SJSA1 (cell line): ENCODE measurements at regions not wholly inside any gene's neighbourhood (a gene's known extent, or its start where the extent isn't known, plus 50 kb on each side); places are given as distances from the start of the nearest gene placed in this dataset.

Experiments used
- DNase-seq, 2 experiments: peaks; one replicate each; pipeline ENCODE4 v3.0.0-alpha.2; 2015 to 2020; ENCODE audit warnings: low spot score in 2 of 2, low read depth in 1 of 2
- H3K27ac ChIP-seq: fragments of 250-450 bp; sonication (Bioruptor Pico); 2 replicates; pipeline ENCODE4 v1.5.1; 2020; ENCODE audit warnings: mild to moderate bottlenecking, moderate library complexity
- H3K27me3 ChIP-seq: fragments of 250-450 bp; sonication (Bioruptor Pico); replicated peaks from 2 replicates; pipeline ENCODE4 v1.5.1; 2020; ENCODE audit warnings: mild to moderate bottlenecking, moderate library complexity
- H3K36me3 ChIP-seq: fragments of 250-450 bp; sonication (Bioruptor Pico); 2 replicates; pipeline ENCODE4 v1.5.1; 2020; ENCODE audit warnings: mild to moderate bottlenecking
- H3K4me1 ChIP-seq: fragments of 250-450 bp; sonication (Bioruptor Pico); replicated peaks from 2 replicates; pipeline ENCODE4 v1.6.1; 2021; ENCODE audit warnings: mild to moderate bottlenecking
- H3K4me3 ChIP-seq: fragments of 250-450 bp; sonication (Bioruptor Pico); 2 replicates; pipeline ENCODE4 v1.5.1; 2020; ENCODE audit warnings: mild to moderate bottlenecking
- H3K9me3 ChIP-seq: fragments of 250-450 bp; sonication (Bioruptor Pico); replicated peaks from 2 replicates; pipeline ENCODE4 v1.5.1; 2020; ENCODE audit warnings: mild to moderate bottlenecking

DNA sequence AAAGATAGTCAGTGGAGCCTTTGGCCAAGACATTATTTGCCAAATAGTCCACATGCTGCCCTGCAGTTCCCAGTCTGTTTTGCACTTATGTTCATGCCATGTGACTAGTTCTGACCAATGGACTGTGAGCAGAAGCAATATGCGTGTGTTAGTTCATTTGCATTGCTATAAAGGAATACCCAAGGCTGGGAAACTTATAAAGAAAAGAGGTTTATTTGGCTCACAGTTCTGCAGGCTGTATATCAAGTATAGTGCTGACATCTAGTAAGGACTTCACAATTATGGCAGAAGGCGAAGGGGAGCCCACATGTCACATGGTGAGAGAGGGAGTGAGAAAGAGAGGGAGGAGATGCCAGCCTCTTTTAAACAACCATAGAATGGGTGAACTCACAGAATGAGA lies 193.3 kb downstream of the PTPRU start:
- Histone ChIP-seq H3K36me3 (no peaks in the 10 kb centered on the region), H3K4me3 (no peak overlapping the region), H3K27ac (no peak overlapping the region), H3K4me1 (no peaks in the 10 kb centered on the region), H3K27me3 (no peaks in the 10 kb centered on the region), H3K9me3 (no peaks in the 10 kb centered on the region)
- no peak for DNase-seq

DNA sequence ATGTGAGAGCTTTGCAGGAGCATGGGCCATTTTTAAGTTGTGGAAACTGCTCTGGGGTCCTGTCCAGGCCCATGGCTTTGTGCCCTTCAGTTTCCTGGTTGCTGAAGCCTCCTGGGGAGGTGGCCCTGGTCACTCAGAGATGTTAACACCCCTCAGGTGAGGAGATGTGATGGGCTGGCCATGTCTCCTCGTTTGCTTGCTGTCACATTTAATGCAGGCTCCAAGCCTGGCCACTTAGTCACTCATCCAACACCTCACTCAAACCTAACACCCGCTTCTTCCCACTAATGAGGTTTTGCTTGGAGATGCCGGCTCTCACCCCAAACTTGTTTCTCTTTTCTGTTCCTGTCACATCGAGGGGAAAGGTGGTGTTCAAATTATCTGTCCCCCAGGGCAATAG lies 192.7 kb downstream of the PTPRU start:
- DNase-seq: no peak
- Histone ChIP-seq H3K4me1 (no peaks in the 10 kb centered on the region), H3K9me3 (no peaks in the 10 kb centered on the region), H3K4me3 (no peak overlapping the region), H3K36me3 (no peaks in the 10 kb centered on the region), H3K27ac (no peak overlapping the region), H3K27me3 (no peaks in the 10 kb centered on the region)

DNA sequence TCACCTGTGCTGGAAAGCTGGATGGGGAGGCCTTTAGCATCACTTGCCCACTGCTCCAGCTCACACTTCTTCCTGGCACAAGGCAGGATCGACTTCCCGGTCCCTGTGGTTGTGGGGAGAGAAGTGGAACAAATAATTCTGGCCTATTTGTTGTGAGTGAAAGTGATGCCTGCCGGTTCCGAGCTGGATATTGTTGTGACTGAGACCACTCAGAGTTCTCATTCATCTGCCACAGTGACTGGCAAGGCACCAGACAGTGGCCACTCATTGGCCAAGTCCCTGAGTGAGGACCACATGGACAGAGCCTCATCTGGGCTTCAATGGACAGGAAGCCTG lies 191.9 kb downstream of the PTPRU start:
- Histone ChIP-seq H3K4me1 (no peaks in the 10 kb centered on the region), H3K27ac (no peak overlapping the region), H3K36me3 (no peaks in the 10 kb centered on the region), H3K9me3 (no peaks in the 10 kb centered on the region), H3K4me3 (no peak overlapping the region), H3K27me3 (peaks cover 4% of the 10 kb centered on the region; the same call in 1 of the 2 replicates)
- no peak for DNase-seq

DNA sequence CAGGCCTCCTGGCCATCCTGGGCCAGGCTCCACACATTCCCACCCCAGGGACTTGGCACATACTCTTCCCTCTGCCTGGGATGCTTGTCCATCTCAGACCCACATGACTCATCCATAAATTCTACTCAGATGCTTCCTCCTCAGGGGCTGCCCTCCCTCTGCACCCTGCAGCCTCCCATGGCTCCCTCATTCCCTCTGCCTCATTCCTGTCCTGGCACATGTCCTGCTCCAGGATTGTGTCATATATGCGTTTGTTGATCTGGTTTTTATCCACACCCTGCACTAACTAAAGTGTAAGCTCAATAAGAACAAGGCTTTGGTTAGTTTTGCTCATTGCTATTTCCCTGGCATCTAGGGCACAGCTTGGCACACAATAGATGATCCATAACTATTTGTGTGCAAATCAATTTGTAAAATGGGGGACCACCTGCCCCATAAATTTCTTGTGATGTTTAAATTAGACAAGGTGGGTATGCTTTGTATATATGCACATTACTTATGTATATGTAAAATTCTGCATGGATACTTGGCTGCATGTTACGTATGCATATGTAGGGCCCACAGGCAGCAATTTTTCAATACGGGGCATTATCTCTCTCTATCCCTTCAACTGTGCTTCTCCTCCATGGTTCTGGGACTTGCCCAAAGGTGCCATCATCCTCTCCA lies 191.4 kb downstream of the PTPRU start:
- Histone ChIP-seq H3K27ac (no peak overlapping the region), H3K9me3 (no peaks in the 10 kb centered on the region), H3K27me3 (peaks cover 4% of the 10 kb centered on the region; the same call in 1 of the 2 replicates), H3K4me3 (no peak overlapping the region), H3K4me1 (no peaks in the 10 kb centered on the region), H3K36me3 (no peaks in the 10 kb centered on the region)
- no peak for DNase-seq

DNA sequence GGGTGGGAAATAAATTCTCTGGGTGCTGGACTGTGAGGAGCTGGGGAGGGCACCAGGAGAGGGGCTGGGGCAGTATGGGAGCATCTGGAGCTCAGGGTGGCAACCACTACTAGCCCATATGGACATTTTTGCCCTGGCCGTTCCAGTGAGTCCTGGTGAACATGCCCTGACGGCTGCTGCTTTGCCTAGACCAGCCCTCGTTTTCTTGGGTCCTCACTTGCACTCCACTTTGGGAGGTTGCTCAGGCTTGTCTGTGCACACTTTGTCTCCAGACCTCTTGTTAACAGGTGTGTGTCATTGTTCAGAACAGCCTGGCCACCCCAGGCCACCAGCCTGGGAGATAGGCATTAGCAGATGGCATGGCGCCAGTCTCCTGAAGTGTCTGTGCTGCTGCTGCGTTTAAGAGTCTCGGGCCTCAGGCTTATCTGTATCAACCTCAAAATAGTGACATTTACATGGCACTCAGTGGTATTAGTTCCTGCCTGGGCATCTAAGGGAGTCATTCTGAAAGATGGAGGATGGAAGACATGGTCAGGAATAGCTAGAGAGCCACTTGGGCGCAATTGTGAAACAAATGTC lies 190.5 kb downstream of the PTPRU start:
- H3K27me3 ChIP-seq: peaks cover 4% of the 10 kb centered on the region; the same call in 1 of the 2 replicates
- no peaks in the 10 kb centered on the region for H3K4me1 ChIP-seq
- H3K4me3 ChIP-seq: no peak overlapping the region
- DNase-seq: peak in 1 of 2 experiments; percentile 23
- H3K36me3 ChIP-seq: no peaks in the 10 kb centered on the region
- no peak overlapping the region for H3K27ac ChIP-seq
- no peaks in the 10 kb centered on the region for H3K9me3 ChIP-seq

DNA sequence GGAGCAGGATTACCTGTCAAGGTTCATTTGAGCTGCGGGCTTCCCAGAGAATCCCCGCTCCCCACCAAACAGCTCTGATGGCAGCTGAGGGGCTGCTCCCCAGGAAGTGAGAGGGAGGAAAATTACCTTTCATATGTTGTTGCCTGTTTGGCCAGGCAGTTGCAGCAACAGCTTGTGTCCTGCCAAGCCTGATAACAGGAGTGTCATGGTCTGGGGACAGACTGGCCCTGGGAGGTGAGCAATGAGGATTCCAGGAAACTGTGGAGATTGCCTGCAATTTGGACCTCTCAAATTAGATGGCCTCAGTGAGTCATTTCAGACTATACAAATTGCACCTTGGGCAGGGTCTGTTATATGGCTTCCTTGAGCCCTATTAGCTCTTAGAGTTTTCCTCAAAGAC lies 189.3 kb downstream of the PTPRU start:
- H3K36me3 ChIP-seq: no peaks in the 10 kb centered on the region
- H3K9me3 ChIP-seq: no peaks in the 10 kb centered on the region
- H3K4me3 ChIP-seq: no peak overlapping the region
- H3K27me3 ChIP-seq: peaks cover 4% of the 10 kb centered on the region; the same call in 1 of the 2 replicates
- DNase-seq: peak in 1 of 2 experiments; percentile 18
- no peaks in the 10 kb centered on the region for H3K4me1 ChIP-seq
- H3K27ac ChIP-seq: no peak overlapping the region

DNA sequence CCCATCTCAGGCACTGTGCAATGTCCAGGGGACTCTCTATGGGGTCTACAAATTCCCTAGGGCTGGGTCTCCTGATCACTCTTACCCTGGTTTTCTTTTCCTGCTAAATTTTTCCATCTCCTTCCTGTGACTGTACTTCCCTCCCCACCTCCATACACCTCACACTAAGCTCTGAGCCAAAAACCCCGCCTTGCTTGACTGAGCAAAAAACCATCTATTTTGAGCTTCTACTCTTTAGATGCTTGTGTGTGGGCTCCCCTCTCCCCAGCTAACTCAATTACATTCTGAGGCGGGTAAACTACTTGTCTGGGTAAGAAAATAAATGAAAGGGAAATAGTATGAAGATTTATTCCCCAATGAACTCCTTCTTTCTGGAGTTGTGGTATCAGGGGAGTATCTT lies 187.9 kb downstream of the PTPRU start:
- H3K9me3 ChIP-seq: no peaks in the 10 kb centered on the region
- no peak overlapping the region for H3K4me3 ChIP-seq
- no peak overlapping the region for H3K27ac ChIP-seq
- H3K4me1 ChIP-seq: no peaks in the 10 kb centered on the region
- H3K27me3 ChIP-seq: peaks cover 4% of the 10 kb centered on the region; the same call in 1 of the 2 replicates
- DNase-seq: no peak
- no peaks in the 10 kb centered on the region for H3K36me3 ChIP-seq

DNA sequence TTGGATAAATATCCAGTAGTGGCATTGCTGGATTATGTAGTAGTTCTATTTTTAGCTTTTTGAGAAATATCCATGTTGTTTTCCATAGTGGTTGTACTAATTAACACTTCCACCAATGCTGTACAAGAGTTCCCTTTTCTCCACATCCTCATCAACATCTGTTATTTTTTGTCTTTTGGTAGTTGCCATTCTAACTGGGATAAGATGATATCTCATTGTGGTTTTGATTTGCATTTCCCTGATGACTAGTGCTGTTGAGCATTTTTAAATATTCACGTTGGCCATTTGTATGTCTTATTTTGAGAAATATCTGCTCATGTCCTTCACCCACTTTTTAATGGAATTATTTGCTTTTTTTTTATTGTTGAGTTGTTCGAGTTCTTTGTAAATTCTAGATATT lies 183.9 kb downstream of the PTPRU start:
- no peak overlapping the region for H3K4me3 ChIP-seq
- no peak overlapping the region for H3K27ac ChIP-seq
- H3K9me3 ChIP-seq: no peaks in the 10 kb centered on the region
- no peaks in the 10 kb centered on the region for H3K4me1 ChIP-seq
- DNase-seq: no peak
- H3K27me3 ChIP-seq: peaks cover 4% of the 10 kb centered on the region; the same call in 1 of the 2 replicates
- H3K36me3 ChIP-seq: no peaks in the 10 kb centered on the region

DNA sequence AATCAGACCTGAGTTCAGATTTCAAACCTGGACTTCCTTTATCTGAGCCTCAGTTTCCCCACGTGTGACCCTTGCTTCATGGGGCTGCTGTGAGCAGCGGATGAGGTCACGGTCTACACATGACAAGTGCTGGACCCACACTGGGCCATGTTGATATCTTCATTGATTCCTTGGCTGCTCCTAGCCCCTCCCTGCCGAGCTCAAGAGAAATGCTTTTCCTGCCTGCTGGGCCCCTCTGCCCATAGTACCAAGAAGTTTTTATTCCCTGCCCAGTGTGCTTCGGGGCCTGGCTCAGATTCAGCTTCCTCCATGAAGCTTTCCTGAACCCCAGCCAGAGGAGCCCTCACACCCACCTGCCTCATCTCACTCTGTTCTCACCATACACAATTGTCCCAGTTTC lies 181.6 kb downstream of the PTPRU start:
- H3K36me3 ChIP-seq: no peaks in the 10 kb centered on the region
- no peak overlapping the region for H3K27ac ChIP-seq
- no peaks in the 10 kb centered on the region for H3K9me3 ChIP-seq
- DNase-seq: peak in 1 of 2 experiments; percentile 25
- no peaks in the 10 kb centered on the region; the same call in 1 of the 2 replicates for H3K27me3 ChIP-seq
- H3K4me1 ChIP-seq: no peaks in the 10 kb centered on the region
- no peak overlapping the region for H3K4me3 ChIP-seq

DNA sequence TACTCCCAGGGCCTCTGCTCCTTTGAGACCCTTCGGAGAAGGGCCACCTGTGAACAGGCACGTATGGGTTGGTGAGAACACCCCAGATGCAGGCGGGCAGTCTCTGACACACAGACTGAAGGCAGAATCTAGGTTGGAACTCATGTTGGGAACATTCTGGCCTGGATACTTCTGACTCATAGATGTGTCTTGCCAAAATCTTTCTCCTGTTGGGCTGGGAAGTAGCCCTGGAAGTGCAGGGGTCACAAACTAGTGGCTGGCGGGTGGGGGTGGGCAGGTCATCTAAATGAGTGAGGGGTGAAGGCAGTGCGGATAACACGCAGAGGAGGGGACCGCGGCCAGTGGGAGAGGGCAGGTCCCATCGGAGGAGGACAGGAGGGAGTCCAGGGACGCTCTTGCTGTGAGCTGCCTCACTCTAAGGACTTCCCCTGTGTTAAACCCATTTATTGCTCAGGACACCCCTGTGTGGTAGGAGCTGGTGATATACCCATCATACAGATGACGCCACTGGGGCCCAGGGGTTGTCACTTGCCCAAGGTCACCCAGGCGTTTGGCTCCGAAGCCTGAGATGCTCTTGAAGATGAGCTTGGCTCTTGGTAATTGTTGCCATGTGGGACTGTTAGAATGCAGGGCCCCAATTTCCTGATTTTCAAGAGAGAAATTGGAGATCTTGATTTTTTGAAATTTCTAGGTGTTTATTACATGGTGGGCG lies 181.0 kb downstream of the PTPRU start:
- Histone ChIP-seq H3K4me3 (no peak overlapping the region), H3K27ac (no peak overlapping the region), H3K27me3 (no peaks in the 10 kb centered on the region; the same call in 1 of the 2 replicates), H3K9me3 (no peaks in the 10 kb centered on the region), H3K36me3 (no peaks in the 10 kb centered on the region), H3K4me1 (no peaks in the 10 kb centered on the region)
- peak in 1 of 2 experiments; percentile 38 for DNase-seq

DNA sequence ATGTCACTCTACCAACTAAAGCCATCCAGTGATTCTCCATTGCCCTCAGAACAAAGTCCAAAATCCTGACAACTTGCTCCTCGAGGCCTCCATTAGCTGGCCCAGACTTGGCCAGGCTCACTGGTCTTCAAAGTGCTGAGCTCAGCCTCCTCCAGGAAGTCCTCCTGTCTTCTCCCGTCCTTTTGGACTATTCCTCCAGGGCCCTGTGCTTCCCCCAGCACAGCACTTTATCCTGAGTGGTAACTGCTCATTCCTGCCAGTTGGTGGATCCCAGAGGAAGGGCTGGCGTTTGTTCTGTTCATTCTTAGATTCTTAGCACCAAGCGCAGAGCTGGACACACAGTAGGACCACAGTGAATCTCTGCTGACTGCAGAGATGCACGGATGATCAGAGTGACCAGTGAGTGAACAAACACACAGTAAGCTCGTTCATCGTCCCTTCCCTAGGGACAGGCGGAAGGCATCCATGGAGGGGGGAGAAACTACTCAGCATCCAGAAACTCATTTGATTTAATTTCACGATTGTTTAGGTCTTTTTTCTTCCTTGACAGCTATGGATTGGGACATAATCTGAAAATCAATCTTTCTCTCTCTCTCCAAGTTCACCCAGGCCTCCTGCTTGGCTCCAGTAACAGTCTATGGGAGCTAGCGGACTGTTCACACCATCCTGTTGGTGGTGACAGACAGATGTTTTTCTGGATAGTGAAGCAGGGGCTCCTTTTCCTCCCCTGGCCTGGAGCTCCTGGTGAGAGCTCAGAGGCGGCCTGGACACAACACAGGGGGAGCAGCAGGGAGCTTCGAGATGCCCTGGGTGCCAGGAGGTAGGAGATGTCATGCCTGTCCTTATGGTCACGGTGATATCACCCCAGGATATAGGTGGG lies 180.2 kb downstream of the PTPRU start:
- Histone ChIP-seq H3K9me3 (no peaks in the 10 kb centered on the region), H3K27me3 (no peaks in the 10 kb centered on the region; the same call in 1 of the 2 replicates), H3K4me3 (no peak overlapping the region), H3K36me3 (no peaks in the 10 kb centered on the region), H3K27ac (no peak overlapping the region), H3K4me1 (no peaks in the 10 kb centered on the region)
- peak in 1 of 2 experiments; percentile 21 for DNase-seq

DNA sequence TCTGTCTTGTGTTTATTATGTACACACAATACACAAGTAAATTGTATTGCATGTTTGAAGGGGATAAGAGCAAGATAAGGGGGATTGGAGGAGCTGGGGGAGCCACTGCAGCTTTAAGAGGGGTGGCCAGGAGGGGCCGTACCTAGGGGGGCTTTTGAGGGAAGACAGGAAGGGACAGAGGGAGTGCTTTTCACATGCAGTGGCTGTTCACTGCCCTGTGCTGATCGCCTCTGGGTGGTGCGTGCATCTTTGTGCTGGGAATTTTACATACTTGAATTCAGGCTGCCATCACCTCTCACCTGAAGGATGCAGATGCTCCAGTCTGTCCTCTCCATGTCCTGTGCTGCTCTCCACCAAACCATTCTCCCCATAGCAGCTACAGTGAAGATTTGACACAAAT lies 179.5 kb downstream of the PTPRU start:
- H3K27ac ChIP-seq: no peak overlapping the region
- H3K4me1 ChIP-seq: no peaks in the 10 kb centered on the region
- DNase-seq: peak in 1 of 2 experiments; percentile 12
- H3K27me3 ChIP-seq: no peaks in the 10 kb centered on the region; the same call in 1 of the 2 replicates
- no peak overlapping the region for H3K4me3 ChIP-seq
- H3K9me3 ChIP-seq: no peaks in the 10 kb centered on the region
- no peaks in the 10 kb centered on the region for H3K36me3 ChIP-seq

DNA sequence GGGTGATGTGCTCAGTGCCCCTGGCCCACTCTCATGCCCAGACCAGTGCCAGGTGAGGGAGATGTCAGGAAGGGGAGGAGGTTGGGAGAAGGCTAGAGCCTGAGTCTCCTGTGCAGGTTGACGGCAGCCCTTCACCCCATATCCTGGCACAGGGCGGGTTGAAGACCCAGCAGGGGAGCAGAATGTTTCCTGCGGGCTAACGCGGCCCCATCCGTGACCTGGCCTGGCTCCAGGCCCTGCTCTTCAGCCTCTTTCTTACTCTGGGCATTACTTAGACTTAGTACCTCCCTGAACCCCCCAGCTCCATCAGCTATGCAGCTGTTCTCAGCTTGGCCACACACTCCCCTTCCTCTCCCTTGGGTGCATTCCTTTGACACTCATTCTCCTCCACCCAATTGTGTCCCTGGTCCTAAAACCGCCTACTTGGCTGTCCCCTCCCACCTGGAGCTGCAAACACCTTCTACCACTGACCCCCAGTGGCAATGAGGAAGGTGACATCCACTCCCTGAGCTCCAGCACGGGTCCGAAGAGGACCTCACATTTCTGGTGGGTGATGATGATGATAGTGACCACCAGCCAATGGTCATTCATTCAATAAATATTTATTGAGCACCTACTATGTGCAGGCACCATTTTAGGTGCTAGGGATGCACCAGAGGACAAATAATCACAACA lies 179.0 kb downstream of the PTPRU start:
- no peaks in the 10 kb centered on the region for H3K36me3 ChIP-seq
- no peaks in the 10 kb centered on the region for H3K9me3 ChIP-seq
- peak in 1 of 2 experiments; percentile 36 for DNase-seq
- H3K27me3 ChIP-seq: no peaks in the 10 kb centered on the region; the same call in 1 of the 2 replicates
- no peak overlapping the region for H3K4me3 ChIP-seq
- no peaks in the 10 kb centered on the region for H3K4me1 ChIP-seq
- no peak overlapping the region for H3K27ac ChIP-seq
